OCI-LY1 (cell line): ENCODE measurements at regions not wholly inside any gene's neighbourhood (a gene's known extent, or its start where the extent isn't known, plus 50 kb on each side); places are given as distances from the start of the nearest gene placed in this dataset.

Experiments used
- H2AFZ ChIP-seq: fragments of 200-600 bp; sonication (generic), shearing (Covaris generic); 2 replicates; pipeline ENCODE4 v1.6.0; 2014; ENCODE audit warnings: antibody characterized with exemption, mild to moderate bottlenecking, low read length
- H3F3A ChIP-seq: fragments of 200-600 bp; sonication (generic), shearing (Covaris generic); 2 replicates; pipeline ENCODE4 v1.6.0; 2014; ENCODE audit warnings: mild to moderate bottlenecking, antibody characterized with exemption, low read length, moderate library complexity; ENCODE audit not compliant: insufficient read depth
- H3K27ac ChIP-seq: fragments of 200-600 bp; sonication (generic); 2 replicates; pipeline ENCODE4 v1.5.1; 2014; ENCODE audit warnings: low read length, mixed run types, mild to moderate bottlenecking, low read depth; ENCODE audit not compliant: poor library complexity, severe bottlenecking
- H3K27me3 ChIP-seq: fragments of 200-600 bp; sonication (generic); 2 replicates; pipeline ENCODE4 v1.6.0; 2014; ENCODE audit warnings: antibody characterized with exemption, mild to moderate bottlenecking, low read length, moderate library complexity; ENCODE audit not compliant: insufficient read depth
- H3K36me3 ChIP-seq: fragments of 200-600 bp; sonication (generic); 2 replicates; pipeline ENCODE4 v1.6.1; 2014; ENCODE audit warnings: mild to moderate bottlenecking, antibody characterized with exemption, low read length, moderate library complexity, mixed read lengths; ENCODE audit not compliant: insufficient read depth
- H3K4me1 ChIP-seq: fragments of 200-600 bp; sonication (generic); 2 replicates; pipeline ENCODE4 v1.5.1; 2014; ENCODE audit warnings: mild to moderate bottlenecking, low read length, moderate library complexity; ENCODE audit not compliant: insufficient read depth, severe bottlenecking
- H3K4me2 ChIP-seq: fragments of 200-600 bp; sonication (generic), shearing (Covaris generic); 2 replicates; pipeline ENCODE4 v1.6.1; 2014; ENCODE audit warnings: low read length
- H3K4me3 ChIP-seq: fragments of 200-600 bp; sonication (generic); 2 replicates; pipeline ENCODE4 v1.5.1; 2014; ENCODE audit warnings: low read length, low read depth, mild to moderate bottlenecking, mixed read lengths; ENCODE audit not compliant: poor library complexity, severe bottlenecking
- H3K79me2 ChIP-seq: fragments of 200-600 bp; shearing (Covaris generic); 2 replicates; pipeline ENCODE4 v1.6.1; 2016; ENCODE audit warnings: mixed run types, low read length, mixed read lengths; ENCODE audit not compliant: insufficient read depth
- H3K9ac ChIP-seq: fragments of 200-600 bp; sonication (generic), shearing (Covaris generic); 2 replicates; pipeline ENCODE4 v1.6.1; 2014; ENCODE audit warnings: mild to moderate bottlenecking, low read length, mixed read lengths
- H3K9me2 ChIP-seq: fragments of 200-600 bp; sonication (generic), shearing (Covaris generic); 2 replicates; pipeline ENCODE4 v1.6.1; 2014; ENCODE audit warnings: low read depth, mild to moderate bottlenecking, low read length, mixed read lengths
- H3K9me3 ChIP-seq: fragments of 200-600 bp; shearing (Covaris generic); 2 replicates; pipeline ENCODE4 v1.6.1; 2014; ENCODE audit warnings: low read length, mixed read lengths
- H4K20me1 ChIP-seq: fragments of 200-600 bp; sonication (generic), shearing (Covaris generic); 2 replicates; pipeline ENCODE4 v1.6.0; 2016; ENCODE audit warnings: mild to moderate bottlenecking, low read length; ENCODE audit not compliant: insufficient read depth
- CTCF ChIP-seq: fragments of 200-600 bp; sonication (generic), shearing (Covaris generic); IDR thresholded peaks from 2 replicates; pipeline ENCODE4 v1.5.1; 2017; ENCODE audit warnings: mild to moderate bottlenecking, antibody characterized with exemption, low read length, moderate library complexity, mixed read lengths
- EZH2 ChIP-seq: fragments of 200-600 bp; sonication (generic), shearing (Covaris generic); IDR thresholded peaks from 2 replicates; pipeline ENCODE4 v1.8.0; 2017; ENCODE audit warnings: borderline replicate concordance, mixed run types, mild to moderate bottlenecking, antibody characterized with exemption, low read length, moderate library complexity, mixed read lengths

DNA sequence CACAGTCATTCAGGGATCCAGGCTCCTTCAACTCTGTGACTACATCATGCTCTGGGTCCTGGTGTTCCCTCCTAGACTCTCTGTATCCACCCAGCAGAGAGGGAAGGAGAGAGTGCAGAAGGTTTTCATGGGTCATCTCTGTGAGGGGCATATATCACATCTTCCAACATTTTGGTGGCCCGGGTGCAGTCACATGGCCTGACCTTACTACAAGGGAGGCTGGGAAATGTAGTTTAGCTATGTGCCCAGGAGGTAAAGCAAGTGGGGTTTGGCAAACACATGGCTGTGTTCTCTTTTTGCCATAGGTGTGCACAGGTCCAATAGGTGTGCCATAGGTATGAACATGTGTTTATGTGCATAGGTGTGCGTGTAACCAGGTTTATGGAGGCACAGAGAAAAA lies 222.2 kb upstream of the EEF2KMT start:
- no peaks in the 10 kb centered on the region for H3K79me2 ChIP-seq
- no peaks in the 10 kb centered on the region for H4K20me1 ChIP-seq
- no peaks in the 10 kb centered on the region for H3F3A ChIP-seq
- H3K9ac ChIP-seq: no peak overlapping the region
- no peak overlapping the region for H3K27ac ChIP-seq
- H3K4me1 ChIP-seq: no peaks in the 10 kb centered on the region
- H3K4me2 ChIP-seq: no peak overlapping the region
- TF ChIP-seq CTCF: no peak
- TF ChIP-seq EZH2: no peak
- H3K9me3 ChIP-seq: no peaks in the 10 kb centered on the region
- H3K4me3 ChIP-seq: no peak overlapping the region
- H3K27me3 ChIP-seq: no peaks in the 10 kb centered on the region; the same call in 1 of the 2 replicates
- H3K36me3 ChIP-seq: no peaks in the 10 kb centered on the region
- no peak overlapping the region for H2AFZ ChIP-seq
- H3K9me2 ChIP-seq: no peaks in the 10 kb centered on the region

DNA sequence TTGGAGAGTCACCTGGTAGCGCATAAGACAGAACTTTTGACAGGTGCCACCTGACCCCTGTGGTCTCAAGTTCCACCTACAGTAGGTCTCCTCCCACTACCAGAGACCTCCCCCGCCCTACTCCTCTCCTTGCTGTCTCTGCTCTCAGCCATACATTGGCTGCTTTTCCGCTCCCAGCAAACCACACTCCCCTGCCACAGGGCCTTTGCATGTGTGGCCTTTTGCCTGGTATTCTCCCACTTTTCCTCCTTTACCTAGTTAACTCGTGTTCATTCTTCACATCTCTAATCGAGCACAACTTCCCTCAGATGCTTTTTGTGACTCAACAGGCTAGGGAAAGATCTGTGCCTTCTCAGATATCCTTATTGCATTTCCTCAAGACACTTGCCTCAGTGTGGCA lies 218.3 kb upstream of the EEF2KMT start:
- Histone ChIP-seq H3K27me3 (no peaks in the 10 kb centered on the region), H3K9ac (no peak overlapping the region), H3K4me1 (no peaks in the 10 kb centered on the region), H4K20me1 (no peaks in the 10 kb centered on the region), H3K4me3 (no peak overlapping the region), H2AFZ (no peak overlapping the region), H3K4me2 (no peak overlapping the region), H3K9me3 (no peaks in the 10 kb centered on the region), H3K9me2 (no peaks in the 10 kb centered on the region), H3K79me2 (no peaks in the 10 kb centered on the region), H3F3A (no peaks in the 10 kb centered on the region), H3K27ac (no peak overlapping the region), H3K36me3 (no peaks in the 10 kb centered on the region)
- no peak for TF ChIP-seq EZH2
- no peak for TF ChIP-seq CTCF

DNA sequence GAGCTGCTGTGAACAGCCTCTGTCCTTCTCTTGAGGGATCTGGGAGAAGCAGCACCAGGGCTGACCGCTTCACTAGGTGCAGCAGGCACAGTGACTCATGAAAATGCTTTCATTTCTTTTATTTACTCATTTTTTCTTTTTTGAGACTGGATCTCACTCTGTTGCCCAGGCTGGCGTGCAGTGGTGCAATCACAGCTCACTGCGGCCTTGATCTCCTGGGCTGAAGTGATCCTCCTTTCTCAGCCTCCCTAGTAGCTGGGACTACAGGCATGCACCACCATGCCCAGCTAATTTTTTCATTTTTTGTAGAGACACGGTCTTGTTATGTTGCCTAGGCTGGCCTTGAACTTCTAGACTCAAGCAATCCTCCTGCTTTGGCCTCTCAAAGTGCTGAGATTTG lies 216.8 kb upstream of the EEF2KMT start:
- Histone ChIP-seq H4K20me1 (no peaks in the 10 kb centered on the region), H3K27me3 (no peaks in the 10 kb centered on the region), H3K27ac (no peak overlapping the region), H3K4me2 (no peak overlapping the region), H3K79me2 (no peaks in the 10 kb centered on the region), H3K4me3 (no peak overlapping the region), H2AFZ (no peak overlapping the region), H3K9ac (no peak overlapping the region), H3K4me1 (no peaks in the 10 kb centered on the region), H3K9me2 (no peaks in the 10 kb centered on the region), H3K9me3 (no peaks in the 10 kb centered on the region), H3F3A (no peaks in the 10 kb centered on the region), H3K36me3 (no peaks in the 10 kb centered on the region)
- no peak for TF ChIP-seq EZH2

GRCh38 chr16:5309946-5310611 lies 212.5 kb upstream of the EEF2KMT start:
- Histone ChIP-seq H3K4me2 (no peak overlapping the region), H3K9ac (no peak overlapping the region), H3K9me2 (no peaks in the 10 kb centered on the region), H3K36me3 (no peaks in the 10 kb centered on the region), H3K27me3 (no peaks in the 10 kb centered on the region), H3K79me2 (no peaks in the 10 kb centered on the region), H3K9me3 (no peaks in the 10 kb centered on the region), H4K20me1 (no peaks in the 10 kb centered on the region), H3K27ac (no peak overlapping the region), H3F3A (no peaks in the 10 kb centered on the region), H3K4me1 (no peaks in the 10 kb centered on the region), H3K4me3 (no peak overlapping the region), H2AFZ (no peak overlapping the region)
- no peak for TF ChIP-seq EZH2
